ENCODE measurements at regions not wholly inside any gene's neighbourhood (a gene's known extent, or its start where the extent isn't known, plus 50 kb on each side); places are given as distances from the start of the nearest gene placed in this dataset.

GRCh38 chr10:129095680-129096064 is 371.4 kb upstream of the MGMT start:
- no peak for TF ChIP-seq CTCF (IDR thresholded peaks at IDR 0.05)
- TF ChIP-seq POLR2A (IDR thresholded peaks at IDR 0.05) = no peak
- Histone ChIP-seq H3K4me3 (no peak overlapping the region), H3K27me3 (no peaks in the 10 kb centered on the region), H3K4me1 (peaks cover 0 to 26% (median 0%) of the 10 kb centered on the region in 12 donors), H3K36me3 (no peaks in the 10 kb centered on the region), H3K9me3 (no peaks in the 10 kb centered on the region), H3K27ac (peak overlapping the region in 1 of 12 donors; percentile 41)
- no peak for DNase-seq
- ATAC-seq = no peak
- 87 to 93% (median 89%) methylated on average over 7 of the region's 7 CpGs for WGBS, 4 donors
- intact Hi-C loops (cut with DNase I) = no loop called here

GRCh38 chr10:129096065-129096984 is 370.7 kb upstream of the MGMT start:
- peak; percentile 47 to 85 (median 77) for ATAC-seq
- intact Hi-C loops (cut with DNase I) = no loop called here
- H3K27ac ChIP-seq = peak overlapping the region in 2 of 12 donors; percentile 31 to 41
- H3K9me3 ChIP-seq = no peaks in the 10 kb centered on the region
- peaks cover 0 to 26% (median 0%) of the 10 kb centered on the region in 12 donors for H3K4me1 ChIP-seq
- WGBS, 4 donors = 42 to 53% (median 44%) methylated on average over 12 of the region's 12 CpGs
- H3K36me3 ChIP-seq = no peaks in the 10 kb centered on the region
- H3K27me3 ChIP-seq = no peaks in the 10 kb centered on the region
- no peak overlapping the region for H3K4me3 ChIP-seq
- TF ChIP-seq CTCF (IDR thresholded peaks at IDR 0.05) (no peak), POLR2A (IDR thresholded peaks at IDR 0.05) (no peak)
- peak in 2 of 5 donors; percentile 21 to 56 for DNase-seq

- intact Hi-C loops (cut with DNase I) = no loop called here
- Histone ChIP-seq H3K27me3 (no peaks in the 10 kb centered on the region), H3K36me3 (no peaks in the 10 kb centered on the region), H3K4me1 (peaks cover 0 to 26% (median 0%) of the 10 kb centered on the region in 12 donors), H3K4me3 (no peak overlapping the region), H3K27ac (no peak overlapping the region), H3K9me3 (no peaks in the 10 kb centered on the region)
- no peak for ATAC-seq
- DNase-seq = no peak
- TF ChIP-seq POLR2A (IDR thresholded peaks at IDR 0.05) = no peak
- TF ChIP-seq CTCF (IDR thresholded peaks at IDR 0.05) = no peak
- WGBS, 4 donors = 76 to 81% (median 81%) methylated on average over 6 of the region's 6 CpGs
Observed at GRCh38 chr10:129097776-129098330, 369.2 kb upstream of the MGMT start.

GRCh38 chr10:129098517-129098916 is 368.5 kb upstream of the MGMT start:
- no peak for DNase-seq
- no peak for ATAC-seq
- no peak overlapping the region for H3K27ac ChIP-seq
- no peak overlapping the region for H3K4me3 ChIP-seq
- peaks cover 0 to 26% (median 0%) of the 10 kb centered on the region in 12 donors for H3K4me1 ChIP-seq
- no peaks in the 10 kb centered on the region for H3K9me3 ChIP-seq
- intact Hi-C loops (cut with DNase I) = no loop called here
- no peaks in the 10 kb centered on the region for H3K36me3 ChIP-seq
- H3K27me3 ChIP-seq = no peaks in the 10 kb centered on the region
- 92 to 97% (median 95%) methylated on average over 5 of the region's 5 CpGs for WGBS, 4 donors
- TF ChIP-seq POLR2A (IDR thresholded peaks at IDR 0.05) = no peak
- no peak for TF ChIP-seq CTCF (IDR thresholded peaks at IDR 0.05)
